ENCODE measurements at regions not wholly inside any gene's neighbourhood (a gene's known extent, or its start where the extent isn't known, plus 50 kb on each side); places are given as distances from the start of the nearest gene placed in this dataset.
"Not testable (repeated sequence)": the region's sequence is repeated elsewhere in the genome, so short reads cannot be mapped to it uniquely, and the experiment has no call there.

GRCh38 chr11:69205743-69206612, 50.2 kb downstream of the SMIM38 start:
- no peak for DNase-seq

DNA sequence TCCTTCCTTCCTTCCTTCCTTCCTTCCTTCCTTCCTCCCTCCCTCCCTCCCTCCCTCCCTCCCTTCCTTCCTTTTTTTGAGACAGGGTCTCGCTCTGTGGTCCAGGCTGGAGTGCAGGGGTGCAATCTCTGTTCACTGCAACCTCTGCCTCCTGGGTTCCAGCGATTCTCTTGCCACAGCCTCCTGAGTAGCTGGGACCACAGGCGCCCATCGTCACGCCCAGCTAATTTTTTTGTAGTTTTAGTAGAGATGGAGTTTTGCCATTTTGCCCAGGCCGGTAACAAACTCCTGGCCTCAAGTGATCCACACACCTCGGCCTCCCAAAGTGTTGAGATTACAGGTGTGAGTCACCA, 50.9 kb downstream of the SMIM38 start:
- not testable (repeated sequence) for DNase-seq

GRCh38 chr11:69207165-69207889, 51.6 kb downstream of the SMIM38 start:
- no peak for DNase-seq

- no peak for DNase-seq
These were observed 52.7 kb downstream of the SMIM38 start for GRCh38 chr11:69208190-69209037.

GRCh38 chr11:69209038-69209350, 53.3 kb downstream of the SMIM38 start:
- no peak for DNase-seq

GRCh38 chr11:69209421-69210309, 53.9 kb downstream of the SMIM38 start:
- no peak for DNase-seq

DNA sequence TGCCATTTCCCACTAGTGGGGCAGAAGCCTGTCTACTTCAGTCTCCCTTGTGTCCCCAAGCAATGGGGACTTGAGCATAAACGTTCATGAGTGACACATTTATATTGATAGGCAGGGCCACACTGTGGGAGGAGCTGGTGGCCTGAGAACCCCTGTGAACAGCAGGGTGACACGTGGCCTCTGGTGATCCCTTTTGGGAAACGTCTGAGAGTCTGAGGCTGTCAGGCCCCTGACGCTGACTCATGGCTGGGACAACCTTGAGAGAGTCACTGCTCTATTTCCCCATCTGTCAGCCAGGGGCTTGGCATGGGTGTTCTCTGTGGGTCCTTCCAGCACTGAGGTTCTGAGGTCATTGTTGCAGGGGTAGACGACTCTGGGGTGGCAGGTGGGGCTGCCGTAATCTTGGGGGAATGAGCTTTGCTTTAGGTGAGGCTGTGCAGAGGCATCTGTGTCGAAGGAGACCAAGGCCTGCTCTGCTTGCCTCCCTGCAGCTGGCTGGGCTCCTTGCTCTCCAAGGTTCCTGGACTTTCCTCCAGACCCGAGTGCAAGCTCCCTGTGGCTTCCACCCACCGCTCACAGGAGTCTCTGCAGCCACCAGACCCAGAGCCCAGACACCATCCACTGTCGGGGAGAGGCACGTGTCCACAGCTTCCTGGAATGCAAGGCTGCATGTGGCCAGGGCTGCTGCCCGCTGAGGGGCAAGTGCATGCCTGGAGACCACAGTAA, 54.7 kb downstream of the SMIM38 start:
- peak in 1 of 2 donors; percentile 20 for DNase-seq

DNA sequence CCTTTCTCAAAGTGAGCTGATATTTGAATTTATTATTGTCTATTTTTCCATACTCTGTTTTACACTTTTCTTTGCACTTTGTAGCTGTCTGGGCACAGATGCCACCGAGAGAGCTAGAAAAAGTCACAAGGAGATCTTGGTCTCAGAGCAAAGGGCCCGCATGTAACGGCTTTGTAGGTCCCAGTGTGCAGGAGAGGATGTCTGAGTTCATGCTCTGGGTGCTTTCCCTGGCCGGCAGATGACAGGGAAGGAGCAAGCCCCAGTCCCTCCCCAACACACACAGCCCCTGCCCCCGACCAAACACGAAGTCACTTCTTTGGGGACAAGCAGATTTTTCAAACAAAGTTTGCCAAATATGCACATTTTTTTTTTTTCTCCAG, 55.8 kb downstream of the SMIM38 start:
- no peak for DNase-seq

DNA sequence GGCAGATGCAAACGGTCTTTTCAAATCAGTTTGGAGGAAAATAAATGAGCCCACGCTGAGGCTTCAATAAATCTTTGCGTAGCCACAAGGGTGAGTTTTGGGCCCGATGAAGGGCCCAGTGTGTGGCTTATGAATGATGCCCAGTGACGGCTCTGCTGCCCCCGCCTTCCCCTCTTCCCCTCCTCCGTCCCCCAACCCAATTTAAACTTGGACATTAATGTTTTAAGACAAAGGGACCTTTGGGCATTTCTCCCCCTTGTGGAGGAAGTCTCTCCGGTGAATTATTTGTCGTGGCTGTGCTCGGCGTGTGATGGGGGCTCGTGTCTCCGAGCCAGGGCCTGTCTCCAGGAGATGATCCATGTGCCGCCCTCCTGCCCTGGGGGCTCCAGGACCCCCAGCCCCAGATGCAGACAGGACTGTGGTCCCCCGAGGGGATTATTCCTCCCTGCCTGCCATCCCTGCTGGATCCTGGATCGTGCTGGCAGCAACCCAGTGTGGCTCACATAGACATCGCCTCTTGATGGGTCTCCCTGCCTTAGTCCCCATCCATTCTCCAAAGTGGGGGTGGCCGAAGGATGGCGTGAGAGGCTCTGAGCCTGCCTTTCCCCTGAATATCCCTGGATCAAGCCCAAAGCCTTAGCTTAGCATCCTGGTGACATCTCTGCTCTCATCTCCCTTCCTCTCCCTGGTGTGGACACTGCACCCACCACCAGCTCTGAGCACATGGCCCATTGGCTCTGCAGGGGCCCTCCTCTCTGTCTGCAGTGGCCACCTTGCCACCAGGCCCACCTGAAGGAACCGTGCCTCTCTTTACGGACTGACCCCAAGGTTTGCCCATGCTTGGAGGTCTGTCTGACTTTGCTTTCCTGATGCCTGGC, 56.4 kb downstream of the SMIM38 start:
- no peak for DNase-seq

DNA sequence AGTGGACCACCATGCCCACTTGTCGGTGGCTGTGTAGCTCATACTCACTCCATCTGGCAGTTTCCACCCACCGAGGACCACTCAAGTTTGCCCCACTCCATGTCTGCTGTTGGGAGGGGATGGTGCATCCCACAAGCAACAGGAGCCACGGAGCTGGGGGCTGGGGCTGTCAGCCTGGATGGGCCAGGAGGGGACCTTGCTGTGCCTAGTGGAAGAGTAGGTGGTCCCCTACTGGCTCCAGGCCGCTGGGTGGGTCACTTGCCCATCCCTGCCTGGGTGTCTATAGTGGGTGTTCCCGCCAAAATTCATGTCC, 57.0 kb downstream of the SMIM38 start:
- peak in 1 of 2 donors; percentile 5 for DNase-seq

GRCh38 chr11:69213316-69213715, 57.6 kb downstream of the SMIM38 start:
- peak; percentile 39 to 51 for DNase-seq

DNA sequence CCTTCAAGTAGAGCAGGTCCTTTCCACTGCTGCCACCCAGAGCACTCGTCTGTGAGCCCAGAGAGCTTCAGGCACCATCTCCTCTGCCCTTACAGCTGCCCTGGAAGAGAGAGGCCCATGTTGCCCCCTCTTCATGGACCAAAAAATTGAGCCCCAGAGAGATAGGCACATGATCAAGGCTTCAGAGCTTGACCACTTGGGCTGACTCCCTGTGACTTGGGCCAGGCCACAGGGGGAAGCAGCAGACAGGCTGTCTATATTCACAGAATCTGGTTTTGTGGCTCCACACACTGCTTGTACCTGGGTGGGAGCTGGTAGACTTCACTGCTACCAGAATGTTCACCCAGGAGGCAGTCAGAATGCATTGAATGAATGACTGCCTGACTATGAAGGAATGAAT, 58.2 kb downstream of the SMIM38 start:
- peak in 1 of 2 donors; percentile 13 for DNase-seq

DNA sequence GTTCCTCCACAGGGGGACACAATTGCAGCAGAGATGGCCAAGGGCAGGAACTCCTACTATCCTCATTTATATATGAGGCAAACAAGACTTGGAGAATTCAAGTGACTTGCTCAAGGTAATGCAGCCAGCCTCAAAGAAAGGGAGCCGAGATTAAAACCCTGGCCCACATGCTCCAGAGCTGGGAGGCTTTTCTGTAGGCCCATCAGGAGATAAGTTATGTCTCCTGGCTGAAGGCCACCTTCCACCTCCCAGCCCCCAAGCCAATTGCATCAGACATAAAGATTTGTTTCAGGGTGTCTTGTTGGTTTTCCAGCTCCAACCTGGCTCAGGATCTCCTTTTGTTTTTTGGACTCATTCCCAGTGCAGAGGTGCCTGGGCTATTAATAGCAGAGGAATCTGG, 59.5 kb downstream of the SMIM38 start:
- DNase-seq: peak in 1 of 2 donors; percentile 1

DNA sequence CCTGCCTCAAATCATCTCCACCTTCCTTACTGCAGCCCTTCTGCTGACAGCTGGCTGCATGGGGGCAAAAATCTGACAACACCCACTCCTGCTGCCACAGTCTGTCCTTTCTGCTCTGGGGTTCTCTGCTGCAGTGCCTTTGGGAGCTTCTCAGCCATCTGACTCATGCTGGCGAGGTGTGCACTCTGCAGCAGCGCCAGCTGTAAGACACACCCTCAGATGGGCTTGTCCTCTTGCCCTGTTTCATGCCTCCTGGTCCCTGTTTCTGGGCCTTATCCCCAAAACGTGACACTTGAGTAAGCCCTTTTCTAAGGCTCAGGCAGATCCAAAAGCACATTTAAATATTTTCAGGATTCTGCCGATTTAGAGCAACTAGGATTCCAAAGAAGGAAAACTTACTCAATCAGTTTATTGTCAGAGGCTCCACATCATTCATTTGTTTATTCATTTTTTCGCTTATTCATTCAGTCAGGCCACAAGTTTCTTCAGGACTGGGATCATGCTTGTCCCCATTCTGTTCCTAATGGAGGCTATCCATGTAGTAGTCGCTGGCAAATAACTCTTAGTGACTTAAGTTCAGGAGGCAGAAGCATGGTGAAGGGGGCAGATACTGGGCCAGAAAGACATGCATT, 60.2 kb downstream of the SMIM38 start:
- peak in 1 of 2 donors; percentile 12 for DNase-seq

- DNase-seq: peak in 1 of 2 donors; percentile 12
These were observed 60.9 kb downstream of the SMIM38 start for GRCh38 chr11:69216647-69217051.

- peak in 1 of 2 donors; percentile 14 for DNase-seq
These were observed 61.8 kb downstream of the SMIM38 start for GRCh38 chr11:69217276-69218105.

DNA sequence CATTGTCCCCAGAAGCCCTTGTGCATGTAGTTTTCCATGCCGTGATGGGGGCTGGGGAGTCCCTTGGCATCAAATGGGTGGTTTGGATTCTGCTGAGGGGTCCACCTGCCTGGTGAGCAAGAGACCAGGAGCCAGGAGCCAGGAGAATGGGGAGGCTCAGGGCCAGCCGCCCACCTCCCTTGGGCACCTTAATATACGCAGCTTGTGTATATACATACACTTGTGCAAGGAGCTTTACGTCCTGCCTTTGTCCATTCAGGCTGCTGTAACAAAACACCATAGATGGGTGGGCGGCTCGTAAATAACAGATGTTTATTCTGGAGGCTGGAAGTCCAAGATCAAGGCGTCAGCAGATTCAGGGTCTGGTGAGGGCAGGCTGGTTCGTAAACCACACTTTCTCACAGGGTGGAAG, 62.5 kb downstream of the SMIM38 start:
- DNase-seq: peak in 1 of 2 donors; percentile 5

DNA sequence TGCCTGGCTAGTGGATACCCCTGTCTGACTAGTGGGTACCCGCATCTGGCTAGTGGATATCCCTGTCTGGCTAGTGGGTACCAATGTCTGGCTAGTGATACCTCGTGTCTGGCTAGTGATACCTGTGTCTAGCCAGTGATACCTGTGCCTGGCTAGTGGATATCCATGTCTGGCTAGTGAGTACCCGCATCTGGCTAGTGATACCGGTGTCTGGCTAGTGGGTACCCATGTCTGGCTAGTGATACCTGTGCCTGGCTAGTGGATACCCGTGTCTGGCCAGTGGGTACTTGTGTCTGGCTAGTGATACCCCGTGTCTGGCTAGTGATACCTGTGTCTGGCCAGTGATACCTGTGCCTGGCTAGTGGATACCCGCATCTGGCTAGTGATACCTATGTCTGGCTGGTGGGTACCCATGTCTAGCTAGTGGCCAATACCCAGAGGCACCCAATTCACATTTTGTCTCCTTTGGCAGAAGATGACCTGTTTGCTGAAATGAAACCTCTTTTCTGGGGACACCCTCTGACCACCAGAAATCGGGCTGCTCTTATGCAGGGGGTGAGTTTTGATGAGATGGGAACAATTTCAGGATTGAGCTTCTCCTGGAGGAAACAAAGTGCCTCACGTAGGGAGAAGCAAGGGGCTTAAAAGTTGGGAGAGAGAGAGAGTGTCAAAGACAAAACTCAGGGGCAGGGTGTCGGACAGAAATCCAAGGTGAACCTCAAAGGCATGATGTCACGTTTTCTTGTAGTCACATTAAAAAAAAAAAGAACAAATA, 63.4 kb downstream of the SMIM38 start:
- peak in 1 of 2 donors; percentile 9 for DNase-seq
